Nephron (organoid): ENCODE measurements at regions not wholly inside any gene's neighbourhood (a gene's known extent, or its start where the extent isn't known, plus 50 kb on each side); places are given as distances from the start of the nearest gene placed in this dataset.
"Not testable (repeated sequence)": the region's sequence is repeated elsewhere in the genome, so short reads cannot be mapped to it uniquely, and the experiment has no call there.

Experiments used
- H3K27ac Mint-ChIP-seq, 3 experiments: 2 replicates each; pipeline ENCODE4 v1.8.0; 2020; ENCODE audit warnings: mixed read lengths in 3 of 3, mild to moderate bottlenecking in 2 of 3, moderate library complexity in 1 of 3
- H3K27me3 Mint-ChIP-seq: 2 replicates; pipeline ENCODE4 v1.8.0; 2021; ENCODE audit warnings: low read depth, mild to moderate bottlenecking, moderate library complexity, mixed read lengths
- H3K36me3 Mint-ChIP-seq: 2 replicates; pipeline ENCODE4 v1.8.0; 2020; ENCODE audit warnings: low read depth, mixed read lengths
- H3K4me1 Mint-ChIP-seq: 2 replicates; pipeline ENCODE4 v1.8.0; 2020; ENCODE audit warnings: mixed read lengths
- H3K4me3 Mint-ChIP-seq, 3 experiments: 2 replicates each; pipeline ENCODE4 v1.8.0; 2020; ENCODE audit warnings: mild to moderate bottlenecking in 3 of 3, mixed read lengths in 3 of 3, moderate library complexity in 2 of 3
- H3K9me3 Mint-ChIP-seq: 2 replicates; pipeline ENCODE4 v1.8.0; 2020; ENCODE audit warnings: mixed read lengths
- CTCF ChIP-seq, 3 experiments: fragments of 200-600 bp; sonication (generic); IDR thresholded peaks; one replicate each; pipeline ENCODE4 v1.5.0; 2021; ENCODE audit warnings: antibody characterized with exemption in 3 of 3; ENCODE audit not compliant: unreplicated experiment in 3 of 3

GRCh38 chr6:103720393-103720792 lies 1139.3 kb downstream of the HACE1 start:
- H3K4me1 Mint-ChIP-seq = no peaks in the 10 kb centered on the region
- H3K27ac Mint-ChIP-seq = no peak overlapping the region
- H3K36me3 Mint-ChIP-seq = no peaks in the 10 kb centered on the region
- TF ChIP-seq CTCF (IDR thresholded peaks at IDR 0.05; ENCODE audit: unreplicated experiment in 3 of 3) = no peak
- H3K27me3 Mint-ChIP-seq = no peaks in the 10 kb centered on the region
- no peaks in the 10 kb centered on the region for H3K9me3 Mint-ChIP-seq
- no peak overlapping the region for H3K4me3 Mint-ChIP-seq

- no peak for TF ChIP-seq CTCF (IDR thresholded peaks at IDR 0.05; ENCODE audit: unreplicated experiment in 3 of 3)
- no peak overlapping the region for H3K27ac Mint-ChIP-seq
- H3K36me3 Mint-ChIP-seq = no peaks in the 10 kb centered on the region
- H3K4me1 Mint-ChIP-seq = no peaks in the 10 kb centered on the region
- no peaks in the 10 kb centered on the region for H3K9me3 Mint-ChIP-seq
- H3K4me3 Mint-ChIP-seq = no peak overlapping the region
- no peaks in the 10 kb centered on the region for H3K27me3 Mint-ChIP-seq
Observed at GRCh38 chr6:103719545-103719944, 1140.2 kb downstream of the HACE1 start.

GRCh38 chr6:103715269-103715668 lies 1144.5 kb downstream of the HACE1 start:
- Mint-ChIP-seq H3K27ac (no peak overlapping the region), H3K4me1 (no peaks in the 10 kb centered on the region)

GRCh38 chr6:103709236-103709635 lies 1150.5 kb downstream of the HACE1 start:
- H3K4me1 Mint-ChIP-seq, H3K27ac Mint-ChIP-seq, H3K4me3 Mint-ChIP-seq, H3K36me3 Mint-ChIP-seq, H3K27me3 Mint-ChIP-seq, H3K9me3 Mint-ChIP-seq: not testable (repeated sequence)

More at GRCh38 chr6:103715269-103715668, 1144.5 kb downstream of the HACE1 start:
- no peak for TF ChIP-seq CTCF (IDR thresholded peaks at IDR 0.05; ENCODE audit: unreplicated experiment in 3 of 3)
- no peaks in the 10 kb centered on the region for H3K9me3 Mint-ChIP-seq
- no peaks in the 10 kb centered on the region for H3K27me3 Mint-ChIP-seq
- H3K36me3 Mint-ChIP-seq = no peaks in the 10 kb centered on the region
- no peak overlapping the region for H3K4me3 Mint-ChIP-seq

GRCh38 chr6:103707596-103708325 lies 1152.0 kb downstream of the HACE1 start:
- no peaks in the 10 kb centered on the region for H3K27me3 Mint-ChIP-seq
- TF ChIP-seq CTCF (IDR thresholded peaks at IDR 0.05; ENCODE audit: unreplicated experiment in 3 of 3) = no peak
- no peaks in the 10 kb centered on the region for H3K9me3 Mint-ChIP-seq
- no peaks in the 10 kb centered on the region for H3K36me3 Mint-ChIP-seq
- H3K4me1 Mint-ChIP-seq = no peaks in the 10 kb centered on the region
- no peak overlapping the region for H3K27ac Mint-ChIP-seq
- no peak overlapping the region for H3K4me3 Mint-ChIP-seq

GRCh38 chr6:103699769-103700168 lies 1160.0 kb downstream of the HACE1 start:
- Mint-ChIP-seq H3K36me3 (no peaks in the 10 kb centered on the region), H3K4me1 (no peaks in the 10 kb centered on the region), H3K4me3 (no peak overlapping the region), H3K27me3 (no peaks in the 10 kb centered on the region), H3K27ac (no peak overlapping the region), H3K9me3 (no peaks in the 10 kb centered on the region)
- TF ChIP-seq CTCF (IDR thresholded peaks at IDR 0.05; ENCODE audit: unreplicated experiment in 3 of 3) = no peak
